Liver (tissue), 3 donors: ENCODE measurements at regions not wholly inside any gene's neighbourhood (a gene's known extent, or its start where the extent isn't known, plus 50 kb on each side); places are given as distances from the start of the nearest gene placed in this dataset.

ENCODE experiments used
- ATF3 ChIP-seq: IDR thresholded peaks from 2 replicates; pipeline ENCODE4 v1.6.1; 2016; ENCODE audit warnings: antibody characterized with exemption
- CTCF ChIP-seq: fragments of 150-350 bp; IDR thresholded peaks from 2 replicates; pipeline ENCODE4 v1.5.1; 2017; ENCODE audit warnings: improper control_type of control experiment, low read depth, low read length; ENCODE audit not compliant: missing input control
- EGR1 ChIP-seq, 2 donors: IDR thresholded peaks; 2 replicates each; pipeline ENCODE4 v1.6.1; 2016 to 2018; ENCODE audit warnings: antibody characterized with exemption in 2 of 2, low read depth in 2 of 2
- FOXA1 ChIP-seq: IDR thresholded peaks from 2 replicates; pipeline ENCODE4 v1.6.1; 2016; ENCODE audit warnings: antibody characterized with exemption
- GABPA ChIP-seq, 2 donors: IDR thresholded peaks in 1 of 2; conservative IDR thresholded peaks in 1 of 2; 2 replicates each; pipeline ENCODE4 v1.6.1; 2016; ENCODE audit warnings: antibody characterized with exemption in 2 of 2, mild to moderate bottlenecking in 1 of 2, moderate library complexity in 1 of 2
- HNF4A ChIP-seq, 2 donors: conservative IDR thresholded peaks; 2 replicates each; pipeline ENCODE4 v1.6.1; 2016; ENCODE audit warnings: antibody characterized with exemption in 2 of 2, mild to moderate bottlenecking in 2 of 2
- JUND ChIP-seq, 2 donors: IDR thresholded peaks; 2 replicates each; pipeline ENCODE4 v1.6.1; 2016; ENCODE audit warnings: antibody characterized with exemption in 2 of 2
- NR2F2 ChIP-seq: IDR thresholded peaks from 2 replicates; pipeline ENCODE4 v1.6.1; 2016; ENCODE audit warnings: antibody characterized with exemption
- RAD21 ChIP-seq, 2 donors: IDR thresholded peaks; 2 replicates each; pipeline ENCODE4 v1.6.1; 2016; ENCODE audit warnings: antibody characterized with exemption in 2 of 2, mild to moderate bottlenecking in 2 of 2
- REST ChIP-seq: IDR thresholded peaks from 2 replicates; pipeline ENCODE4 v1.6.1; 2016; ENCODE audit warnings: antibody characterized with exemption, mild to moderate bottlenecking
- SP1 ChIP-seq: IDR thresholded peaks from 2 replicates; pipeline ENCODE4 v1.6.1; 2018; ENCODE audit warnings: antibody characterized with exemption, mild to moderate bottlenecking
- TAF1 ChIP-seq: conservative IDR thresholded peaks from 2 replicates; pipeline ENCODE4 v1.6.1; 2016; ENCODE audit warnings: antibody characterized with exemption, mild to moderate bottlenecking
- YY1 ChIP-seq: IDR thresholded peaks from 2 replicates; pipeline ENCODE4 v1.6.1; 2016; ENCODE audit warnings: antibody characterized with exemption, mild to moderate bottlenecking
- donor health status: healthy.
- donor health status: healthy.

DNA sequence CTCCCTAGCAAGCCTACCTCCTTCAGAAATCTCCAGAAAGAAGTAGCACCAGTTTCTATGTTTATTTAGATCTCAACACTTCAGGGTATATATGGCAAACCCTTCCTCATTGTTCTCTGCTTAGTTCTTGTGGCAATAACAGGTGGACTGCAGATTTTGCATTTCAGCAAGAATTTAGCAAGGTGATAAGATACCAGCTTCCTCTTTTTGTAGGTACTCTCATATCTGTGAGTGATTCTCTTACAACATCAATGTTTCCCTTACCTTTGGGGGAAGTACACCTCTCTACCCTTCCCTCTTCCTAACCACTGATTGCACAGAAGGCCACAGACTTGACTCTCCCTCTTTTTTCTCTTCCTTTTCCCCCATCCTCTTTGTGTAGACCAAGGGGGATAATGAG, 230.9 kb upstream of the SESN3 start:
- TF ChIP-seq CTCF, result no peak
- TF ChIP-seq JUND (IDR thresholded peaks at IDR 0.05), result no peak
- TF ChIP-seq ATF3, result no peak
- no peak for TF ChIP-seq EGR1 (IDR thresholded peaks at IDR 0.05; ENCODE audit: low read depth in 2 of 2)
- no peak for TF ChIP-seq RAD21 (IDR thresholded peaks at IDR 0.05)
- TF ChIP-seq NR2F2, result no peak
- no peak for TF ChIP-seq TAF1
- TF ChIP-seq SP1, result no peak
- TF ChIP-seq FOXA1, result no peak
- TF ChIP-seq GABPA (IDR thresholded peaks at IDR 0.05 in 1 of 2, conservative IDR thresholded peaks at IDR 0.05 in 1 of 2), result no peak
- no peak for TF ChIP-seq REST
- no peak for TF ChIP-seq YY1
- no peak for TF ChIP-seq HNF4A (conservative IDR thresholded peaks at IDR 0.05)
